ENCODE measurements at regions not wholly inside any gene's neighbourhood (a gene's known extent, or its start where the extent isn't known, plus 50 kb on each side); places are given as distances from the start of the nearest gene placed in this dataset.

DNA sequence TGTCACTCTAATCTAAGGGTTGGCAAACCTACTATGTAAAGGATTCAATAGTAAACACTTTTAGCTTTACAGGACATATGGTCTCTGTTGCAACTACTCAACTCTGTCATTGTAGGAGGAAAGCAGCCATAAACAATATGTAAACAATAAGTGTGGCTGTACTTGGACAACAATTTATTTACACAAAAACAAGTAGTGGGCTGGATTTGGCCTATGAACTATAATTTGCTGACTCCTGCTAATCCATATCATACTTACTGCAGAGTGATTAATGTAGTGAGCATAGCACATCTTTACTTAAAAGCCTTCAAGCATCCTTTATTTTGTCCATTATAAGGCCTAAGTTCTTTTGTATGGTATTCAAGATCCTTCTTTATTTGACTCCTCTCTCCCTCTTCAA, 441.9 kb downstream of the ZIC1 start:
- DNase-seq, result peak; percentile 47

GRCh38 chr3:147854542-147854941, 445.4 kb downstream of the ZIC1 start:
- DNase-seq, result no peak

DNA sequence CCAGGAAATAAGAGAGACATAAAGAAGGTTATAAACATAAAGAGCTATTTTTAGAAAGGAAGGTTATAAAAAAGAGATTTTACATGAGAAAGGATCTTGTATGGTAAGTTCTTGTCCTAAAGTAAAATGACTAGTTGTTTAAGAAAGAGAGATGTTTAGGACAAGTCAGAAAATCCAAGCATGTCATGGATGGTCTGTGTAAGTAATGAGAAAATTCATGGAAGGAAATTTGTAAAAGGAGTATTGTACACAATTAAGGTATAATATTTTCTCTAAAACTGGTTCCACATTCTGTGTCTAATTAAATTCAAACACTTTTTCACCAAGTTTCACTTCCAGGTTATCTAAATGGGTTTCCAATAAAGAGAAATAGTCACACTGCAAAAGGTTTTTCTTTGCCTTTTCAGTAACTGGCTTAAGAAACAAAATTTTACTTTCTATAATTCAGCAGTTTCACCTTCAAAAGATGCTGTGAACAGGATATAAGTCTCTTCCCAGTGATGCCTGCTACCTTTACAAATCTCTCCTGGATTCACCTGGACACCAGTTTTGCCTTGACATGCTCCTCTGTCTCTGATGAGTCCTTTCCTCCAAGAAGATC, 455.7 kb downstream of the ZIC1 start:
- no peak for DNase-seq

DNA sequence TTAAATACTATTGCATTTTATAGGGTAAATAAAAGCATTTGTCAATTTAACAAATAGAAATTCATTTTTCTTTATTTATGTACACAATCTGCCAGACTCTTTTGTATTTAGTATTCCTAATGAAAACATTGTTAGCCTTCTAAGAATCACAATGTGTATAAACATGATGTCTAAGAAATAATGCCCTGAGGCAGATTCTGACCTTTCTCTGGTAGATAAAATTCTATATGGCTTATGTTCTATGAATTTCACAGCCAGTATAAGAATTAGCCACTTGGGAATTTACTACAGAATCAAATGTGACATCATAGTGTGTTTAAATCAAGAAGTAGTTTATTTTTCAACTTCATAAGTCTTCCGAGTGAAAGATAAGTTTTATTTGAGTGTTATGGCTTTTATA, 457.4 kb downstream of the ZIC1 start:
- DNase-seq, result no peak

DNA sequence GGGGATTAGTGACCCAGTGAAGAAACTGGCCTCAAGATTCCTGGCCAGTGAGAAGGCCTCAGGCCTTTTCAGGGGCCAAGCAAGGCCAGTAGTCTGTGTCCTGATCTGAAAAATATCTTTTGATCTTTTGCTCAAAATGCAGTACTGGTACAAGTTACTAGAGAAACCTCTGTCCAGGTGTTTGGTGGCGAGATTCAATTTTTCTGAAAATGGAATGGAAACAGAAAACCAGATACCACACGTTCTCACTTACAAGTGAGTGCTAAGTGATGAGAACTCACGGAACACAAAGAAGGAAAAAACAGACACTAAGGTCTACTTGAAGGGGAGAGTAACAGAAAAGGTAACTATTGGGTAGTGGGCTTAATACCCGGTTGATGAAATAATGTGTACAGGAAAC, 463.4 kb downstream of the ZIC1 start:
- no peak for DNase-seq

DNA sequence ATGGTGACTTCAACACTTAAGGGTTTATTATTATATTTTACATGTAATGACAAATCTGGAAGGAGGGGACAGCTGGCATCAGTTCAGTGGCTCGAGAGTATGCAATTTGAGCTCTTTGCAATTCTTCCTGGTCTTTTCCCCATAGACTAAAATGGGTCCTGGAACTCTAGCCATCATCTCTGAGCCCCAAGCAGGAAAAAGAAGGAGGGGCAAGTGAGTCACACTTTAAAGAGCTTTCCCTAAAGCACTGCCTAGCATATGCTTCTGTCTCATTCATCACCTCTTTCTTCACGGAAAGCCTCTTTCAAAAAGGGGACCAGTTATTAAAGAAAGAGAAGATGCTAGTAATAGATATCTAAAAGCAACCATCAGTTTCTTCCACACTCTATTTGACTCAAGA, 466.3 kb downstream of the ZIC1 start:
- DNase-seq, result no peak

- DNase-seq, result no peak
These were observed 472.8 kb downstream of the ZIC1 start for GRCh38 chr3:147881933-147882332.

DNA sequence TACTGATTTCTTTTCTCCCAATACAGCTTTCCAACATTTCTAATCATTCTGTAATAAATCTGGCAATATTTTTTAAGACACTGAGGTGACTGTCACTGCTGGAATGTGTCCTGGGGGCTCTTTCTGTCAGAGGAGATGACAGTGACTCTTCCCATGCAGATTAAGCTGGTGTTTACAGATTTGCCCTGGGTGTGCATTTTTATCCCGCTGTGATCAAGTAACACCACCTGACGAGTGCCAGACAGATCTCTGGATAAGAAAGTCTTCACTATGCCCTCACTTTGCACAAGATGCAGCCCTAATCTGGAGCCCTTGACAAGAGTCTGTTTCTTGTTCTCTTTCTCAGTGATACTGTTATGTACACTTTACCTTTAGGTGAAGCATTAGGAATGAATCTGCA, 477.7 kb downstream of the ZIC1 start:
- DNase-seq, result no peak

GRCh38 chr3:147887797-147888196, 478.6 kb downstream of the ZIC1 start:
- DNase-seq, result no peak

- DNase-seq, result no peak
These were observed 480.9 kb downstream of the ZIC1 start for GRCh38 chr3:147890114-147890513.

GRCh38 chr3:147895509-147895908, 486.3 kb downstream of the ZIC1 start:
- DNase-seq, result no peak

DNA sequence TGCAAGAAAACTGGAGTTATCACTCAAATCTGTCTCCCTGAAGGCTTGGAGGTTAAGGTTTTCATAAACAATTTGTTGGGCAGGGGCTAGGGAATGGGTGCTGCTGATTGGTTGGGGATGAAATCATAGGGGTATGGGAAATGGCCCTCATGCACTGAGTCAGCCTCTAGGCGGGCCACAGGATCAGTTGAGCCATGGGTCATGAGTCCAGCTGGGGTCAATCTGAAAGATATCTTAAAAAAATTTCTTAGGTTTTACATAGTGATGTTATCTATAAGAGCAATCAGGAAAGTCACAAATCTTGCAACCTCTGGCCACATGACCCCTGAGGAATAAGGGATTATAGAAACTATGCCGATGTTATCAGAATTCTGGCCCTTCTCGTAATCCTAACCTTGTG, 491.7 kb downstream of the ZIC1 start:
- no peak for DNase-seq

DNA sequence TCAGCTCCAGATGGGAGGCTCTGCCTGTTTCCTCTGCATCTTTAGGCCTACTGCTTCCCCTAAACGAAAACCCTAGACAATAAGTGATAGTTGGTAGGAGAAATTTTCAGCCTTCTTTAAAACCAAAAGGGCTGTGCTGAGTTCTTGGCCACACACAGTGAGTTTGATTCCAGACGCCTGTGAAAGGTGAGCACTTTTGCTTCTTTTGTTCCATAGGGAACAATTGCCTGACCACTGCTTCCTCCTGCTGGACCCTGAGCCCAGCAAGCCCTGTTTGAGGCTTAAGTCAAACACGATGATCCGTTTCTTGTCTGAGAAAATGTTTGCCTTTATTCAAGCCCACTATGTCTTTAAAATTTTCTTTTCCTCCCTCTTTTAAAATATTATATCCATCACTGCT, 493.9 kb downstream of the ZIC1 start:
- no peak for DNase-seq

- DNase-seq, result no peak
These were observed 495.3 kb downstream of the ZIC1 start for GRCh38 chr3:147904421-147904820.

- no peak for DNase-seq
These were observed 497.1 kb downstream of the ZIC1 start for GRCh38 chr3:147906285-147906684.

- DNase-seq, result no peak
These were observed 505.4 kb downstream of the ZIC1 start for GRCh38 chr3:147914532-147914931.

- DNase-seq, result no peak
These were observed 505.9 kb downstream of the ZIC1 start for GRCh38 chr3:147915057-147915456.

- DNase-seq, result no peak
These were observed 510.3 kb downstream of the ZIC1 start for GRCh38 chr3:147919496-147919895.

- no peak for DNase-seq
These were observed 511.9 kb downstream of the ZIC1 start for GRCh38 chr3:147921051-147921450.

- no peak for DNase-seq
These were observed 515.6 kb downstream of the ZIC1 start for GRCh38 chr3:147924755-147925154.

DNA sequence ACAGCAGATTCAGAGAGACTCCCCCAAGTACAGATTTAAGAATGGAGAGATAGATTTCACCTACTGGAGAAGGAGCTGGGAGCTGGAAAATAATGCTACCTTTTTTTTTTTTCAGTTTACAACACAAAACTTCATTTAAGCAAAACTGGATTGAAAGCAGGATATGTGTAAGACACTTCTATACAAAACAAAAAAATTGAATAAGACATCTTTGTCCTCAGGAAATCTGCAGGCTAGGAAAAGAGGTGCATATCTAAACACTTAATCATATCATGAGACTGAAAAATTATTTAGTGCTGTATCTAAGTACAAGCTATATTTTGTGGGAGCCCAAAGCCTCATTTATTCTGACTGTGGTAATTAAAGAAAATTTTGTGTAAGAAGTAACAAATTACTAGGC, 516.1 kb downstream of the ZIC1 start:
- no peak for DNase-seq

GRCh38 chr3:147930232-147930807, 521.2 kb downstream of the ZIC1 start:
- DNase-seq, result peak; percentile 48

DNA sequence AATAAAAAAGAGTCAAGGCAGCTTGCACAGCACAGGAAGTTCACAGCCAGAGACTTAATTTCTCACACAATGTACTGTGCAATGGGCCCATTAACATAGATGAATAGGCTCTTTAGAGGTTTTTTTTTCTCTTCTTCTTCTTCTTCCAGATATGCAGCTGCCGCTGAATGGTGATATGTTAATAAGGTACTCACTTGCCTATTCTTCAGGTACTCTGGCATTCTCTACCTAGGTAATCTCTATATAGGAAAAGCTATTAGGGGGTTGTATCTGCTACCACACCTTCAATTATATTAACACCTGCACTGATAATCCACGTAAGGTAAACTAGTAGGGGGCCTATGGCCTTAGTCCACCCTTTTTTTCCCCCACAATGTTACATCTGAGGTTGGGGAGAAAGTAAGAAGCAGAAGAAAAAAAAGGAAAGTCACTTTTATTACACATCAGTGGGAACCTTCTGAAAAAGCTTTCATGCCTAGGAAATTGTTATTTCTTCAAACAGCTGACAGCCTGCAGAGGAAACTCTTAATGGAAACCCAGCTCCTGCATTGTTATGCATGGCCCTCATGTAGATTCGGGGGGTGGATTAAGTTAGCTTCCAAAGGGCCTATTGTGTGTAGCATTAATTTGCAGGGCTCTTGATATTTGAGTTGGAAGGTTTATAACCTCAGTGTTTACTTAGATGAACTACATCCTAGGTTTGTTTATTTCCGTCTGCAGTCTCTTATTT, 525.5 kb downstream of the ZIC1 start:
- no peak for DNase-seq

DNA sequence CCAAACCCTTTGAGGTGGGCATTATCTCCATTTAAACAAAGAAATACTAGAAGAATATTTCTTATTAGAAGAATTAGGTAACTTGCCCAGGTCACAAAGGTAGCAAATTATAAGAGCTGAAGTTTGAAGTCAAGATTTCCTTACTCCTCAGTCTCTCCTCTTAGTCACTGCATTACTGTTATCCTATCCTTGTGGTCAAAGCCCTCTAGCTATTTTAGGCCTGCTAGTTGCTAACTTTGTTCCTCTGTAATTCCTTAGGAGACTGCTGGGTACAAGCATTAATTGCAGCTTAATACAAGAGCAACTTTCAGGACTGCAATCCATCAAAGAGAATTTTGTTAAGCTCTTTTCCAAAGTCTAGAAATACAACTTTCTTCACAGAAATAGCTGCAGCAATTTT, 528.2 kb downstream of the ZIC1 start:
- DNase-seq, result no peak
